ENCODE measurements at regions not wholly inside any gene's neighbourhood (a gene's known extent, or its start where the extent isn't known, plus 50 kb on each side); places are given as distances from the start of the nearest gene placed in this dataset.

GRCh38 chr9:18261181-18261580, 212.8 kb upstream of the ADAMTSL1 start:
- TF ChIP-seq MAZ (IDR thresholded peaks at IDR 0.05; ENCODE audit: borderline replicate concordance, low read depth, low read length) (no peak), CEBPB (IDR thresholded peaks at IDR 0.05; ENCODE audit: low read depth, low read length) (peak; percentile 61; the same call in 1 of the 2 replicates), CTCF (conservative IDR thresholded peaks at IDR 0.05; ENCODE audit: low read depth, low read length) (no peak), NFE2L2 (IDR thresholded peaks at IDR 0.05; ENCODE audit: low read depth, low read length) (no peak), POLR2A (IDR thresholded peaks at IDR 0.05; ENCODE audit: low read depth, low read length) (no peak), SMC3 (IDR thresholded peaks at IDR 0.05; ENCODE audit: low read depth, low read length) (no peak), BHLHE40 (IDR thresholded peaks at IDR 0.05; ENCODE audit: low read depth, low read length) (no peak), RFX5 (IDR thresholded peaks at IDR 0.05; ENCODE audit: low read depth, low read length) (no peak), RAD21 (IDR thresholded peaks at IDR 0.05; ENCODE audit: low read length) (no peak), MXI1 (IDR thresholded peaks at IDR 0.05; ENCODE audit: borderline replicate concordance, low read depth, low read length) (no peak), MAFK (IDR thresholded peaks at IDR 0.05; ENCODE audit: low read depth, low read length) (no peak), RCOR1 (IDR thresholded peaks at IDR 0.05; ENCODE audit: insufficient replicate concordance, low read length) (no peak), ELK1 (IDR thresholded peaks at IDR 0.05; ENCODE audit: borderline replicate concordance, low read depth, low read length) (no peak)
- TF ChIP-seq, protein P1, sequence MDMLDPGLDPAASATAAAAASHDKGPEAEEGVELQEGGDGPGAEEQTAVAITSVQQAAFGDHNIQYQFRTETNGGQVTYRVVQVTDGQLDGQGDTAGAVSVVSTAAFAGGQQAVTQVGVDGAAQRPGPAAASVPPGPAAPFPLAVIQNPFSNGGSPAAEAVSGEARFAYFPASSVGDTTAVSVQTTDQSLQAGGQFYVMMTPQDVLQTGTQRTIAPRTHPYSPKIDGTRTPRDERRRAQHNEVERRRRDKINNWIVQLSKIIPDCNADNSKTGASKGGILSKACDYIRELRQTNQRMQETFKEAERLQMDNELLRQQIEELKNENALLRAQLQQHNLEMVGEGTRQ (IDR thresholded peaks at IDR 0.05; ENCODE audit: low read depth, low read length): no peak
